ENCODE measurements at regions not wholly inside any gene's neighbourhood (a gene's known extent, or its start where the extent isn't known, plus 50 kb on each side); places are given as distances from the start of the nearest gene placed in this dataset.

GRCh38 chr3:36244728-36245127 is 135.6 kb upstream of the STAC start:
- DNase-seq (ENCODE audit: extremely low spot score in 2 of 2), result no peak
- H3K27me3 ChIP-seq, result no peaks in the 10 kb centered on the region
- H3K4me3 ChIP-seq, result no peak overlapping the region
- no peaks in the 10 kb centered on the region for H3K4me1 ChIP-seq
- no peak overlapping the region for H3K27ac ChIP-seq
- intact Hi-C loops (cut with DNase I), result no loop called here
- H3K36me3 ChIP-seq, result no peaks in the 10 kb centered on the region
- H3K9me3 ChIP-seq, result no peaks in the 10 kb centered on the region
- TF ChIP-seq POLR2A (IDR thresholded peaks at IDR 0.05) (no peak), POLR2AphosphoS5 (IDR thresholded peaks at IDR 0.05; ENCODE audit: insufficient read depth in 1 of 2, low read depth in 1 of 2) (no peak), CTCF (IDR thresholded peaks at IDR 0.05) (no peak)

- no peak for DNase-seq (ENCODE audit: extremely low spot score in 2 of 2)
- TF ChIP-seq POLR2AphosphoS5 (IDR thresholded peaks at IDR 0.05; ENCODE audit: insufficient read depth in 1 of 2, low read depth in 1 of 2) (no peak), POLR2A (IDR thresholded peaks at IDR 0.05) (no peak), CTCF (IDR thresholded peaks at IDR 0.05) (no peak)
- Histone ChIP-seq H3K27me3 (no peaks in the 10 kb centered on the region), H3K9me3 (no peaks in the 10 kb centered on the region), H3K36me3 (no peaks in the 10 kb centered on the region), H3K4me3 (no peak overlapping the region), H3K4me1 (no peaks in the 10 kb centered on the region), H3K27ac (no peak overlapping the region)
- intact Hi-C loops (cut with DNase I), result no loop called here
These were observed 131.9 kb upstream of the STAC start for GRCh38 chr3:36248374-36248773.

- DNase-seq (ENCODE audit: extremely low spot score in 2 of 2), result no peak
- no peaks in the 10 kb centered on the region for H3K4me1 ChIP-seq
- no peaks in the 10 kb centered on the region for H3K9me3 ChIP-seq
- intact Hi-C loops (cut with DNase I), result no loop called here
- H3K4me3 ChIP-seq, result no peak overlapping the region
- no peak overlapping the region for H3K27ac ChIP-seq
- H3K36me3 ChIP-seq, result no peaks in the 10 kb centered on the region
- no peaks in the 10 kb centered on the region for H3K27me3 ChIP-seq
- TF ChIP-seq CTCF (IDR thresholded peaks at IDR 0.05), result no peak
- no peak for TF ChIP-seq POLR2AphosphoS5 (IDR thresholded peaks at IDR 0.05; ENCODE audit: insufficient read depth in 1 of 2, low read depth in 1 of 2)
- TF ChIP-seq POLR2A (IDR thresholded peaks at IDR 0.05), result no peak
These were observed 130.1 kb upstream of the STAC start for GRCh38 chr3:36250191-36250590.

- DNase-seq (ENCODE audit: extremely low spot score in 2 of 2), result no peak
- intact Hi-C loops (cut with DNase I), result no loop called here
- no peak for TF ChIP-seq CTCF (IDR thresholded peaks at IDR 0.05)
- TF ChIP-seq POLR2A (IDR thresholded peaks at IDR 0.05), result no peak
- TF ChIP-seq POLR2AphosphoS5 (IDR thresholded peaks at IDR 0.05; ENCODE audit: insufficient read depth in 1 of 2, low read depth in 1 of 2), result no peak
- Histone ChIP-seq H3K9me3 (no peaks in the 10 kb centered on the region), H3K36me3 (no peaks in the 10 kb centered on the region), H3K27ac (no peak overlapping the region), H3K27me3 (no peaks in the 10 kb centered on the region), H3K4me1 (no peaks in the 10 kb centered on the region), H3K4me3 (no peak overlapping the region)
These were observed 123.0 kb upstream of the STAC start for GRCh38 chr3:36257158-36257852.

- Histone ChIP-seq H3K36me3 (no peaks in the 10 kb centered on the region), H3K4me1 (no peaks in the 10 kb centered on the region), H3K27me3 (no peaks in the 10 kb centered on the region), H3K9me3 (no peaks in the 10 kb centered on the region), H3K4me3 (no peak overlapping the region), H3K27ac (no peak overlapping the region)
- TF ChIP-seq CTCF (IDR thresholded peaks at IDR 0.05) (no peak), POLR2A (IDR thresholded peaks at IDR 0.05) (no peak), POLR2AphosphoS5 (IDR thresholded peaks at IDR 0.05; ENCODE audit: insufficient read depth in 1 of 2, low read depth in 1 of 2) (no peak)
- intact Hi-C loops (cut with DNase I), result no loop called here
- DNase-seq (ENCODE audit: extremely low spot score in 2 of 2), result no peak
These were observed 121.9 kb upstream of the STAC start for GRCh38 chr3:36258421-36258820.

Measured in vagina (tissue), 2 donors.